HAP-1 (cell line): ENCODE measurements at regions not wholly inside any gene's neighbourhood (a gene's known extent, or its start where the extent isn't known, plus 50 kb on each side); places are given as distances from the start of the nearest gene placed in this dataset.

Experiments used
- DNase-seq, 2 experiments: peaks; one replicate each; pipeline ENCODE4 v3.0.0-alpha.2; 2016 to 2020; ENCODE audit warnings: low spot score in 2 of 2
- H3K27me3 ChIP-seq: fragments of 250-450 bp; sonication (Bioruptor Pico); 2 replicates; pipeline ENCODE4 v1.5.1; 2020; ENCODE audit warnings: low read depth, mild to moderate bottlenecking, moderate library complexity
- H3K36me3 ChIP-seq: fragments of 250-450 bp; sonication (Bioruptor Pico); replicated peaks from 2 replicates; pipeline ENCODE4 v1.5.1; 2020; ENCODE audit warnings: mild to moderate bottlenecking
- H3K4me1 ChIP-seq: fragments of 250-450 bp; sonication (Bioruptor Pico); 2 replicates; pipeline ENCODE4 v1.5.1; 2020; ENCODE audit warnings: mild to moderate bottlenecking
- H3K4me3 ChIP-seq: fragments of 250-450 bp; sonication (Bioruptor Pico); 2 replicates; pipeline ENCODE4 v1.5.1; 2020; ENCODE audit warnings: mild to moderate bottlenecking, moderate library complexity
- H3K9me3 ChIP-seq: fragments of 250-450 bp; sonication (Bioruptor Pico); 2 replicates; pipeline ENCODE4 v1.5.1; 2020; ENCODE audit warnings: mild to moderate bottlenecking, moderate library complexity
- in situ Hi-C: fragments of 300-500 bp; cut with MboI; formaldehyde crosslinking; loops from 3 replicates; pipeline ENCODE4 v1.14.3; 2020; ENCODE audit warnings: low sequenced_read_pairs, inconsistent platforms, mixed read lengths

- no peak for DNase-seq
- Histone ChIP-seq H3K4me1 (no peaks in the 10 kb centered on the region), H3K9me3 (no peaks in the 10 kb centered on the region), H3K36me3 (no peaks in the 10 kb centered on the region), H3K27me3 (no peaks in the 10 kb centered on the region; the same call in none of the 2 replicates), H3K4me3 (no peak overlapping the region)
- in situ Hi-C loops, result no loop called here
Observed at GRCh38 chr1:98374098-98374497, 287.4 kb upstream of the SNX7 start.

- H3K36me3 ChIP-seq, result no peaks in the 10 kb centered on the region
- in situ Hi-C loops, result no loop called here
- no peaks in the 10 kb centered on the region for H3K9me3 ChIP-seq
- H3K27me3 ChIP-seq, result no peaks in the 10 kb centered on the region; the same call in 1 of the 2 replicates
- H3K4me3 ChIP-seq, result no peak overlapping the region
- H3K4me1 ChIP-seq, result no peaks in the 10 kb centered on the region
- DNase-seq, result no peak
Observed at GRCh38 chr1:98373056-98373455, 288.5 kb upstream of the SNX7 start.

- H3K27me3 ChIP-seq, result no peaks in the 10 kb centered on the region; the same call in 1 of the 2 replicates
- no peaks in the 10 kb centered on the region for H3K36me3 ChIP-seq
- H3K4me3 ChIP-seq, result no peak overlapping the region
- in situ Hi-C loops, result no loop called here
- H3K4me1 ChIP-seq, result no peaks in the 10 kb centered on the region
- no peaks in the 10 kb centered on the region for H3K9me3 ChIP-seq
- DNase-seq, result no peak
Observed at GRCh38 chr1:98371764-98372163, 289.8 kb upstream of the SNX7 start.

GRCh38 chr1:98369463-98369862 is 292.1 kb upstream of the SNX7 start:
- Histone ChIP-seq H3K36me3 (no peaks in the 10 kb centered on the region), H3K27me3 (no peaks in the 10 kb centered on the region; the same call in 1 of the 2 replicates), H3K9me3 (no peaks in the 10 kb centered on the region), H3K4me1 (no peaks in the 10 kb centered on the region), H3K4me3 (no peak overlapping the region)
- no peak for DNase-seq
- in situ Hi-C loops, result no loop called here

GRCh38 chr1:98368995-98369394 is 292.5 kb upstream of the SNX7 start:
- Histone ChIP-seq H3K4me3 (no peak overlapping the region), H3K9me3 (no peaks in the 10 kb centered on the region), H3K27me3 (no peaks in the 10 kb centered on the region; the same call in 1 of the 2 replicates), H3K36me3 (no peaks in the 10 kb centered on the region), H3K4me1 (no peaks in the 10 kb centered on the region)
- in situ Hi-C loops, result no loop called here
- no peak for DNase-seq

- H3K4me1 ChIP-seq, result no peaks in the 10 kb centered on the region
- DNase-seq, result no peak
- H3K9me3 ChIP-seq, result no peaks in the 10 kb centered on the region
- H3K27me3 ChIP-seq, result no peaks in the 10 kb centered on the region
- H3K36me3 ChIP-seq, result no peaks in the 10 kb centered on the region
- H3K4me3 ChIP-seq, result no peak overlapping the region
- in situ Hi-C loops, result no loop called here
Observed at GRCh38 chr1:98367426-98367825, 294.1 kb upstream of the SNX7 start.

- H3K9me3 ChIP-seq, result no peaks in the 10 kb centered on the region
- H3K4me1 ChIP-seq, result no peaks in the 10 kb centered on the region
- no peak overlapping the region for H3K4me3 ChIP-seq
- no peaks in the 10 kb centered on the region for H3K27me3 ChIP-seq
- in situ Hi-C loops, result no loop called here
- no peaks in the 10 kb centered on the region for H3K36me3 ChIP-seq
- DNase-seq, result no peak
Observed at GRCh38 chr1:98366343-98366742, 295.2 kb upstream of the SNX7 start.

- in situ Hi-C loops, result no loop called here
- no peaks in the 10 kb centered on the region for H3K4me1 ChIP-seq
- no peaks in the 10 kb centered on the region for H3K36me3 ChIP-seq
- no peak for DNase-seq
- no peaks in the 10 kb centered on the region for H3K9me3 ChIP-seq
- H3K4me3 ChIP-seq, result no peak overlapping the region
- H3K27me3 ChIP-seq, result no peaks in the 10 kb centered on the region
Observed at GRCh38 chr1:98364544-98364943, 297.0 kb upstream of the SNX7 start.

GRCh38 chr1:98360864-98361263 is 300.7 kb upstream of the SNX7 start:
- H3K36me3 ChIP-seq, result no peaks in the 10 kb centered on the region
- no peaks in the 10 kb centered on the region for H3K4me1 ChIP-seq
- H3K27me3 ChIP-seq, result no peaks in the 10 kb centered on the region
- in situ Hi-C loops, result no loop called here
- DNase-seq, result no peak
- no peak overlapping the region for H3K4me3 ChIP-seq
- no peaks in the 10 kb centered on the region for H3K9me3 ChIP-seq

GRCh38 chr1:98355656-98356383 is 305.7 kb upstream of the SNX7 start:
- DNase-seq, result no peak
- H3K4me1 ChIP-seq, result no peaks in the 10 kb centered on the region
- H3K27me3 ChIP-seq, result no peaks in the 10 kb centered on the region
- no peaks in the 10 kb centered on the region for H3K36me3 ChIP-seq
- H3K9me3 ChIP-seq, result no peaks in the 10 kb centered on the region
- no peak overlapping the region for H3K4me3 ChIP-seq
- in situ Hi-C loops, result no loop called here

GRCh38 chr1:98352378-98352777 is 309.1 kb upstream of the SNX7 start:
- H3K4me1 ChIP-seq, result no peaks in the 10 kb centered on the region; the same call in 1 of the 2 replicates
- in situ Hi-C loops, result no loop called here
- no peak overlapping the region for H3K4me3 ChIP-seq
- no peaks in the 10 kb centered on the region for H3K9me3 ChIP-seq
- H3K36me3 ChIP-seq, result no peaks in the 10 kb centered on the region
- H3K27me3 ChIP-seq, result no peaks in the 10 kb centered on the region
- no peak for DNase-seq

- H3K36me3 ChIP-seq, result no peaks in the 10 kb centered on the region
- no peak overlapping the region for H3K4me3 ChIP-seq
- in situ Hi-C loops, result no loop called here
- no peak for DNase-seq
- H3K4me1 ChIP-seq, result no peaks in the 10 kb centered on the region; the same call in 1 of the 2 replicates
- no peaks in the 10 kb centered on the region for H3K9me3 ChIP-seq
- H3K27me3 ChIP-seq, result no peaks in the 10 kb centered on the region
Observed at GRCh38 chr1:98351561-98351960, 310.0 kb upstream of the SNX7 start.

- in situ Hi-C loops, result no loop called here
- Histone ChIP-seq H3K4me1 (no peaks in the 10 kb centered on the region), H3K9me3 (no peaks in the 10 kb centered on the region), H3K4me3 (no peak overlapping the region), H3K27me3 (no peaks in the 10 kb centered on the region), H3K36me3 (no peaks in the 10 kb centered on the region)
- DNase-seq, result no peak
Observed at GRCh38 chr1:98345417-98345816, 316.1 kb upstream of the SNX7 start.

- Histone ChIP-seq H3K27me3 (no peaks in the 10 kb centered on the region), H3K4me3 (no peak overlapping the region), H3K9me3 (no peaks in the 10 kb centered on the region), H3K4me1 (no peaks in the 10 kb centered on the region), H3K36me3 (no peaks in the 10 kb centered on the region)
- DNase-seq, result no peak
- in situ Hi-C loops, result no loop called here
Observed at GRCh38 chr1:98344731-98345130, 316.8 kb upstream of the SNX7 start.

GRCh38 chr1:98342566-98342965 is 319.0 kb upstream of the SNX7 start:
- H3K4me3 ChIP-seq, result no peak overlapping the region
- in situ Hi-C loops, result no loop called here
- no peaks in the 10 kb centered on the region for H3K9me3 ChIP-seq
- H3K36me3 ChIP-seq, result no peaks in the 10 kb centered on the region
- no peaks in the 10 kb centered on the region for H3K4me1 ChIP-seq
- no peaks in the 10 kb centered on the region for H3K27me3 ChIP-seq
- DNase-seq, result no peak
